Right lobe of liver (tissue), 6 donors: ENCODE measurements at regions not wholly inside any gene's neighbourhood (a gene's known extent, or its start where the extent isn't known, plus 50 kb on each side); places are given as distances from the start of the nearest gene placed in this dataset.
A peak's percentile ranks its signal among the peaks of the same experiment; 100 is the strongest.

Experiments used
- ATAC-seq, 4 donors: fragments of 200-7000 bp; cut with Tn5 transposase; one replicate each; pipeline ENCODE4 v1.9.1; 2020; ENCODE audit warnings: mild to moderate bottlenecking in 4 of 4, moderate library complexity in 4 of 4
- DNase-seq, 3 donors: peaks; one replicate each; pipeline ENCODE4 v3.0.0-alpha.2; 2020
- H3K27ac ChIP-seq, 3 donors: fragments of 200-600 bp; one replicate each; pipeline ENCODE4 v1.8.0; 2022
- H3K27me3 ChIP-seq, 2 donors: fragments of 200-600 bp; one replicate each; pipeline ENCODE4 v1.8.0; 2022
- H3K36me3 ChIP-seq, 4 donors: fragments of 200-600 bp; sonication (generic) in 1 of 4; one replicate each; pipeline versions ENCODE4 v1.5.1 to v1.8.0; 2017 to 2022; ENCODE audit warnings: control low read depth in 1 of 4
- H3K4me1 ChIP-seq, 4 donors: fragments of 200-600 bp; sonication (generic) in 1 of 4; one replicate each; pipeline versions ENCODE4 v1.5.1 to v1.8.0; 2017 to 2022; ENCODE audit warnings: control low read depth in 1 of 4
- H3K4me3 ChIP-seq, 3 donors: fragments of 200-600 bp; one replicate each; pipeline ENCODE4 v1.8.0; 2022
- H3K9me3 ChIP-seq, 4 donors: fragments of 200-600 bp; sonication (generic) in 1 of 4; one replicate each; pipeline versions ENCODE4 v1.5.1 to v1.8.0; 2017 to 2022; ENCODE audit warnings: control low read depth in 1 of 4
- POLR2A ChIP-seq: fragments of 450-650 bp; IDR thresholded peaks from one replicate; pipeline ENCODE4 v1.6.1; 2017; ENCODE audit warnings: antibody characterized with exemption, mild to moderate bottlenecking
- WGBS: methylation state at CpG from one replicate; pipeline ENCODE4 v1.1.6; 2018; ENCODE audit warnings: low coverage, low lambda C conversion rate; ENCODE audit not compliant: insufficient coverage; ENCODE audit errors: missing lambda C conversion rate; 5-methylcytosine and 5-hydroxymethylcytosine counted together
- intact Hi-C, 2 donors: fragments of 100-400 bp; cut with DNase I; formaldehyde crosslinking; loops; one replicate each; pipeline versions ENCODE4 v1.11.2 to v1.14.1; 2022
- TF ChIP-seq, protein P1 (sequence below), 4 donors: fragments of 200-600 bp in 3 of 4; fragments of 450-650 bp in 1 of 4; IDR thresholded peaks; one replicate each; pipeline versions ENCODE4 v1.5.1 to v1.8.0; 2016 to 2022; ENCODE audit warnings: antibody characterized with exemption in 4 of 4, mild to moderate bottlenecking in 2 of 4
- donor health status: DM: no; HTN: yes; CAD: no.
- donor health status: DM: no; HTN: no; CAD: no.
- donor health status: DM: no; HTN: no; CAD: no.
- donor health status: DM: no; HTN: yes; CAD: no.
- donor health status: DM: no; HTN: yes; CAD: no.

DNA sequence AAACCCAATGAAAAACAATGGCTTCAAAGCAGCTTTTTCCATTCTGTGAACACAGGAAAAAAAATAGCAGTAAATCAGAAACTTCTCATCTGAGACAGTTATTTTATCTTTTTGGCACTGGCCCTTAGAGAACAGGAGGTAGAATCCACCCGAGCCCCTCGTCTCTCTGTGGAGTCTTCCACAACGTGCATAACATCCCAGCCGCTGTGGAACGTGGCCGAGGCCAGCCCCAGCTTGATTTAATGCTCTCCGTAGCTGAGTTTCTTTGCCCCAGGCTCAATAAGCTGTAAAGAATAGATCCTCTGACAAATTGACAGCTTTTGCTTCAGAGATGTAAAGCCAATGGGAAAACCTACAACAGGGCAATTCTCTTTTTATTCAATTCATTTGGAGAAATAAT, 107.9 kb upstream of the DAP start:
- no peak overlapping the region for H3K4me3 ChIP-seq
- no peaks in the 10 kb centered on the region for H3K9me3 ChIP-seq
- intact Hi-C loops = no loop called here
- no peak for TF ChIP-seq POLR2A
- TF ChIP-seq, protein P1, sequence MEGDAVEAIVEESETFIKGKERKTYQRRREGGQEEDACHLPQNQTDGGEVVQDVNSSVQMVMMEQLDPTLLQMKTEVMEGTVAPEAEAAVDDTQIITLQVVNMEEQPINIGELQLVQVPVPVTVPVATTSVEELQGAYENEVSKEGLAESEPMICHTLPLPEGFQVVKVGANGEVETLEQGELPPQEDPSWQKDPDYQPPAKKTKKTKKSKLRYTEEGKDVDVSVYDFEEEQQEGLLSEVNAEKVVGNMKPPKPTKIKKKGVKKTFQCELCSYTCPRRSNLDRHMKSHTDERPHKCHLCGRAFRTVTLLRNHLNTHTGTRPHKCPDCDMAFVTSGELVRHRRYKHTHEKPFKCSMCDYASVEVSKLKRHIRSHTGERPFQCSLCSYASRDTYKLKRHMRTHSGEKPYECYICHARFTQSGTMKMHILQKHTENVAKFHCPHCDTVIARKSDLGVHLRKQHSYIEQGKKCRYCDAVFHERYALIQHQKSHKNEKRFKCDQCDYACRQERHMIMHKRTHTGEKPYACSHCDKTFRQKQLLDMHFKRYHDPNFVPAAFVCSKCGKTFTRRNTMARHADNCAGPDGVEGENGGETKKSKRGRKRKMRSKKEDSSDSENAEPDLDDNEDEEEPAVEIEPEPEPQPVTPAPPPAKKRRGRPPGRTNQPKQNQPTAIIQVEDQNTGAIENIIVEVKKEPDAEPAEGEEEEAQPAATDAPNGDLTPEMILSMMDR (IDR thresholded peaks at IDR 0.05) = no peak
- no peaks in the 10 kb centered on the region for H3K36me3 ChIP-seq
- 58% methylated on average over 6 of the region's 7 CpGs for WGBS
- ATAC-seq = no peak
- no peak for DNase-seq
- H3K27me3 ChIP-seq = no peaks in the 10 kb centered on the region
- H3K27ac ChIP-seq = no peak overlapping the region
- no peaks in the 10 kb centered on the region for H3K4me1 ChIP-seq

DNA sequence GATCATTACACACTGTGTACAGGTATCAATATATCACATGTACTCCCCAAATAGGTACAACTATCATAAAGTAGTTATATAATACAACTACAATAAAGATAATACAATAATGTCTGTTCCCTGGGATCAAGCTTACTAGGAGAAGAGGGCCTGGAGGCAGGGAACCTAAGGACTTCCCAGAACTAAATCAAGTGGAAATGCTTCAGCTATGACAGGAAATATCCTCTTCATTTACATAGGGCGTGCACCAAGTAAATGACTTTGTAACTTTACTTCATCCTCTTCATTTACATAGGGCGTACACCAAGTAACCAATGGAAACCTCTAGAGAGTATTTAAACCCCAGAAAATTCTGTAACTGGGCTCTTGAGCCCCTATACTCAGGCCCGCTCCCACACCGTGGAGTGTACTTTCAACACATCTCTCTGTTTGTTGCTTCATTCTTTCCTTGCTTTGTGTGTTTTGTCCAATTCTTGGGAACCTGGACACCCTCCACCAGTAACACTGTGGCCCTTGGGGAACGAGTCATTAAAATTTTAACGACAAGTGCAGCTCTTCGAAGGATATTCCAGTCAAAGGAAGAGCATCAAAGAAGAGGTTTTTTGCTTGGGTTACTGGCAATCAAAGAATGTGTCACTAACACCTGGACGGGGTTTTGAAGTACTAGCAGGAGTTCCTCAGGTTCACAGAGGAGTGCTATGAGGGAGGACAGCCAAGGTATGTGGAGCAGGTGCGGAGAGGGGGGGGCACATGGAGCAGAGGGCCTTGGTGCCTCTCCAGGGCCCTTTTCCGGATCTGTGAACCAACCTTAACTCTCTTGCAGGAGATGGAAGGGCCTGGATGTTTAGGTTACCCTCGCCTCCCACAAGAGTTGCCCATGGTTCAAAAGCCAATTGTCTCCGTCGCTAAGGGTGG, 106.6 kb upstream of the DAP start:
- no peak for ATAC-seq

DNA sequence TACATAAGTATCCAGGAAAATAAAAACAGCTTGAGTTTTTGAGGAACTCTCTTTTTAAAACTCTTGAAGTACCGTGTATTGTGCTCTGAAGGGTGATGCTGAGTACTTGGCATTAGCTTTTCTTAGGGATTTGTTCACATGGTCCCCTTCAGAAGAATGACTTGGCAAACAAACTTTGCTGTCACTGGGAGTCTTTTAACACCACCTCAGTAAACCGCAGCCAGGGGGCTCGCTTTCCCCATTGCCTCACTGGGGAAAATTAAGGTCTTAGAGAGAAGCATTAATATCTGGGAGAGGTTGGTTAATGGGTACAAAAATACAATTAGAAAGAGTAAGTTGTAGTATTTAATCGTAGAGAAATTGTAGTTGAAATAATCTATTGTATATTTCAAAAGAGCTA, 105.9 kb upstream of the DAP start:
- TF ChIP-seq POLR2A = no peak
- TF ChIP-seq, protein P1 (IDR thresholded peaks at IDR 0.05) = no peak
- H3K4me1 ChIP-seq = no peaks in the 10 kb centered on the region
- no peaks in the 10 kb centered on the region for H3K9me3 ChIP-seq
- no peak overlapping the region for H3K4me3 ChIP-seq
- no peak for ATAC-seq
- 34% methylated on average over 4 of the region's 4 CpGs for WGBS
- H3K36me3 ChIP-seq = no peaks in the 10 kb centered on the region
- intact Hi-C loops = no loop called here
- H3K27ac ChIP-seq = no peak overlapping the region
- no peak for DNase-seq
- no peaks in the 10 kb centered on the region for H3K27me3 ChIP-seq

More for the DNA sequence above, 106.6 kb upstream of the DAP start:
- WGBS = 64% methylated on average over 9 of the region's 13 CpGs
- no peaks in the 10 kb centered on the region for H3K9me3 ChIP-seq
- no peak for TF ChIP-seq POLR2A
- no peaks in the 10 kb centered on the region for H3K36me3 ChIP-seq
- no peak overlapping the region for H3K27ac ChIP-seq
- DNase-seq = no peak
- intact Hi-C loops = no loop called here
- no peaks in the 10 kb centered on the region for H3K27me3 ChIP-seq
- no peak overlapping the region for H3K4me3 ChIP-seq
- no peaks in the 10 kb centered on the region for H3K4me1 ChIP-seq

DNA sequence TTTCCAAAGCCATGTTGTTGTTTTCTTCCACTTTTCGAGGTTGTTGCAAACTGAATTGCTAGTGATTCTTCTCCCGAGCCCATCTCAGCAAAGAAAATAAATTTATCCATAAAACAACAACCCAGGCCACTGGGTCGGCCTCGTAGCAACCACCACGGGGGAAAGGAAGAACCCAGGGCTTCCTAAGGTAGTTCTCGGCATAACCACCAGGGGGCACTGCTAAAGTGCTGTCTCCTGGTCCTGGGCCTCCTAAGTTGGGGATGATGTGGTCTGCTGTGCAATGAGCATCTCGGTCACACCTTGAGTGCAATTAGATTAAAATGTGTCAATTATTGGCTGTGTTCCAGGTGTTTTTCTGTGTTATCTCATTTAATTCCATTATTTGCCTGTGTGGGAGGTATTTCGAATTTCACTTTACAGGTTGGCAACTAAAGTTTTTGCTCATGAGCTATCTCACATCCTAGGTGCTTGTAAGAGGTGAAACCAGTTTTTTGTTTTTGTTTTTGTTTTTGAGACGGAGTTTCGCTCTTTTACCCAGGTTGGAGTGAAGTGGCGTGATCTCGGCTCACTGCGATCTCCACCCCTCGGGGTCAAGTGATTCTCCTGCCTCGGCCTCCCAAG, 102.8 kb upstream of the DAP start:
- ATAC-seq = peak; percentile 87 to 90 (median 88)
- peak in 2 of 3 donors; percentile 44 to 55 for DNase-seq
- intact Hi-C loops = no loop called here
- H3K36me3 ChIP-seq = no peaks in the 10 kb centered on the region
- no peaks in the 10 kb centered on the region for H3K27me3 ChIP-seq
- H3K4me3 ChIP-seq = no peak overlapping the region
- TF ChIP-seq POLR2A = no peak
- TF ChIP-seq, protein P1 (IDR thresholded peaks at IDR 0.05) = peak; percentile 65 to 85 (median 83)
- H3K4me1 ChIP-seq = no peaks in the 10 kb centered on the region
- WGBS = 42% methylated on average over 8 of the region's 15 CpGs
- no peak overlapping the region for H3K27ac ChIP-seq
- H3K9me3 ChIP-seq = no peaks in the 10 kb centered on the region

DNA sequence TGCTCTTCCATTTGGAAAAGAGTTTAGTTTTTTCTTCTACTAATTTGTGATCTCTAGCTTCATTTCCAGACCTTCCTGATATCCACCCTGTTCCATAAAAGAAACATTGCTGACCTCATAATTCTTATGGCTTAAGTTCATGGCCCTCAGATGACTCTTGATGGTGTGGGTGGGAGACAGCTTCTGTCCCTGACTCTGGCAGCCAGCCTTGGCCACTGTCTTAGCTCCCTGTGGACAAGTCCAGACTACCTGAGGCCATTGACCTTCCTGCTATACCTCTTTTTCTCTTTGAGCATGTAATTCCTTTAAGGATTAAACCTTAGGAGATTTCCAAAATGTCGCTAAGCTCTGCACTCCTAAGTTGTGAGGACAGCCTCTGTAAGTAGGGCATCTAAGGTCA, 101.1 kb upstream of the DAP start:
- TF ChIP-seq POLR2A = no peak
- TF ChIP-seq, protein P1 (IDR thresholded peaks at IDR 0.05) = no peak
- no peak for DNase-seq
- intact Hi-C loops = no loop called here
- H3K9me3 ChIP-seq = no peaks in the 10 kb centered on the region
- H3K4me3 ChIP-seq = no peak overlapping the region
- no peaks in the 10 kb centered on the region for H3K4me1 ChIP-seq
- H3K27ac ChIP-seq = no peak overlapping the region
- H3K36me3 ChIP-seq = no peaks in the 10 kb centered on the region
- ATAC-seq = no peak
- WGBS = no CpG with 5 or more reads among the region's 1 CpG
- no peaks in the 10 kb centered on the region for H3K27me3 ChIP-seq
